Esophagus squamous epithelium (tissue), 5 donors: ENCODE measurements at regions not wholly inside any gene's neighbourhood (a gene's known extent, or its start where the extent isn't known, plus 50 kb on each side); places are given as distances from the start of the nearest gene placed in this dataset.
"Not testable (repeated sequence)": the region's sequence is repeated elsewhere in the genome, so short reads cannot be mapped to it uniquely, and the experiment has no call there.

Experiments used
- DNase-seq: peaks from one replicate; lab custom pipeline; 2025; lab: John Stamatoyannopoulos, UW
- H3K27ac ChIP-seq, 4 donors: fragments of 200-600 bp; sonication (generic); one replicate each; pipeline ENCODE4 v1.5.1; 2016 to 2019; ENCODE audit warnings: mild to moderate bottlenecking in 1 of 4
- H3K27me3 ChIP-seq, 4 donors: fragments of 200-600 bp; sonication (generic); 1 replicate in 3 of 4; 2 replicates in 1 of 4; pipeline versions ENCODE4 v1.5.1 to v1.6.0; 2017 to 2021; ENCODE audit warnings: antibody characterized with exemption in 1 of 4
- H3K36me3 ChIP-seq, 3 donors: fragments of 200-600 bp; sonication (generic); one replicate each; pipeline ENCODE4 v1.5.1; 2016 to 2019
- H3K4me1 ChIP-seq, 3 donors: fragments of 200-600 bp; sonication (generic); one replicate each; pipeline ENCODE4 v1.5.1; 2017 to 2019
- H3K4me3 ChIP-seq, 4 donors: fragments of 200-600 bp; sonication (generic); 1 replicate in 3 of 4; 2 replicates in 1 of 4; pipeline ENCODE4 v1.5.1; 2016 to 2019; ENCODE audit warnings: mild to moderate bottlenecking in 2 of 4, moderate library complexity in 1 of 4
- H3K9me3 ChIP-seq, 3 donors: fragments of 200-600 bp; sonication (generic); one replicate each; pipeline ENCODE4 v1.5.1; 2016 to 2019
- CTCF ChIP-seq, 6 experiments: fragments of 450-650 bp in 4 of 6; fragments of 200-600 bp in 2 of 6; sonication (generic) in 2 of 6; IDR thresholded peaks; one replicate each; pipeline ENCODE4 v1.5.1; 2016 to 2019; ENCODE audit warnings: antibody characterized with exemption in 6 of 6, mild to moderate bottlenecking in 4 of 6, moderate library complexity in 4 of 6
- POLR2A ChIP-seq, 4 donors: fragments of 450-650 bp; IDR thresholded peaks; one replicate each; pipeline ENCODE4 v1.6.1; 2017; ENCODE audit warnings: antibody characterized with exemption in 4 of 4, mild to moderate bottlenecking in 4 of 4, moderate library complexity in 3 of 4
- WGBS, 2 donors: methylation state at CpG; one replicate each; pipeline ENCODE4 v1.1.5; 2018; 5-methylcytosine and 5-hydroxymethylcytosine counted together
- intact Hi-C: fragments of 100-400 bp; cut with DNase I; formaldehyde crosslinking; loops from one replicate; pipeline ENCODE4 v1.15.0; 2022
- donor health status: DM: yes; HTN: yes; CAD: no.

GRCh38 chr11:87455180-87455579, 417.4 kb downstream of the TMEM135 start:
- no peaks in the 10 kb centered on the region for H3K36me3 ChIP-seq
- no peaks in the 10 kb centered on the region for H3K4me1 ChIP-seq
- H3K27me3 ChIP-seq = no peaks in the 10 kb centered on the region
- H3K9me3 ChIP-seq = no peaks in the 10 kb centered on the region
- no peak overlapping the region for H3K4me3 ChIP-seq
- no peak overlapping the region for H3K27ac ChIP-seq
- no peak for DNase-seq
- WGBS, 2 donors = 63 to 70% methylated on average over 2 to 3 of the region's 3 CpGs
- intact Hi-C loops = no loop called here
- TF ChIP-seq CTCF (IDR thresholded peaks at IDR 0.05) (no peak), POLR2A (IDR thresholded peaks at IDR 0.05) (no peak)

- no peaks in the 10 kb centered on the region for H3K9me3 ChIP-seq
- 0 to 5% methylated on average over 1 of the region's 1 CpG for WGBS, 2 donors
Observed at GRCh38 chr11:87454241-87454640, 416.5 kb downstream of the TMEM135 start.

DNA sequence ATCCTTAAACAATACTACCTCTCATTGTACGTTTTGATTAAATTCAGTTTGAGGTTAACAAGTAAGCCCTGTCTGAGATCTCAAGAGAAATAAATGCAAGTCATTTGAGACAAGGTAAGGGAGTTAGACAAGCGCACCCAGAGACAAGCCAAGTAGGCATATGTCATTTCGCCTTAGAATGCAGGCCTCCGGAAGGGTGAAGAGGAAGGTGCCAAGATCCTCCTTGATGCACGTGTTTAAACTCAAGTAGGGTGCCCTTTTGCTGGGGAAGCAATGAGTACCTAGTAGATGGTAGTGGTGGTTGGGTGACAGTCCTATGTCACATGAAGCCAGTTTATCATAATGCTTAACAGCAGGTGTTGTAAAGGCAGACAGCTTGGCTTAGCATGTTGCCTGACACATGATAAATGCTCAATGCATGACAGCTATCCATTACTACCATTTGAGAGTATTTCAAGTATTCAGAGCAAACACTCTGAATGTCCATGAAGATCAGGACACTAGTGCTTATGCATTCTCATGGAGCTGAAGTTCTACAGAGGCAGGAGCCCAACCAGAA, 415.9 kb downstream of the TMEM135 start:
- TF ChIP-seq CTCF (IDR thresholded peaks at IDR 0.05) = no peak
- TF ChIP-seq POLR2A (IDR thresholded peaks at IDR 0.05) = no peak
- H3K27me3 ChIP-seq = no peaks in the 10 kb centered on the region
- H3K27ac ChIP-seq = peak overlapping the region in 1 of 4 donors; percentile 21
- H3K36me3 ChIP-seq = no peaks in the 10 kb centered on the region
- WGBS, 2 donors = 65 to 77% methylated on average over 5 of the region's 5 CpGs
- intact Hi-C loops = no loop called here
- no peak for DNase-seq
- no peak overlapping the region for H3K4me3 ChIP-seq
- H3K9me3 ChIP-seq = no peaks in the 10 kb centered on the region
- no peaks in the 10 kb centered on the region for H3K4me1 ChIP-seq

More at GRCh38 chr11:87454241-87454640, 416.5 kb downstream of the TMEM135 start:
- Histone ChIP-seq H3K27me3 (no peaks in the 10 kb centered on the region), H3K4me1 (no peaks in the 10 kb centered on the region), H3K4me3 (no peak overlapping the region), H3K27ac (no peak overlapping the region), H3K36me3 (no peaks in the 10 kb centered on the region)
- TF ChIP-seq POLR2A (IDR thresholded peaks at IDR 0.05) = no peak
- TF ChIP-seq CTCF (IDR thresholded peaks at IDR 0.05) = no peak
- intact Hi-C loops = no loop called here
- DNase-seq = no peak

DNA sequence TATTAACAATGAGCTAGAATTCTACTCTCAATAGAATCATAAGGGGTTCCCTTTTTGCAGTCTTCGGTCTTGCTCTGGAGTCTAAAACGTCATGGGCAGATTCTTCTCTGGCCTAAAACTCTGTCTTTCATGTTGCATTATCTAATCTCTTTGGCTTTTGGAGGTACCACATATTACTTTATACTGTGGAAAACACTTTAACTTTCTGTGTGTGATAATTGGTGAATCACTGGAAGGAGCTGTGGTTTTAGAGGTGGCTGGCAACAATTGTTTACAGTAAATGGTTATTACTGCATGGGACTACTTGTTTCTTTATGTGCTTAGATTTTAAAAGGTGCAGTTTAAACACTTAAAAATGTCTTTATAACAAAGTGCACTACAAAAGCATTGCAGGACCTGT, 414.3 kb downstream of the TMEM135 start:
- H3K4me3 ChIP-seq, H3K9me3 ChIP-seq, H3K27me3 ChIP-seq, intact Hi-C loops, H3K27ac ChIP-seq, H3K36me3 ChIP-seq, H3K4me1 ChIP-seq, DNase-seq: not testable (repeated sequence)
- WGBS, 2 donors = 84 to 88% methylated on average over 2 of the region's 2 CpGs

DNA sequence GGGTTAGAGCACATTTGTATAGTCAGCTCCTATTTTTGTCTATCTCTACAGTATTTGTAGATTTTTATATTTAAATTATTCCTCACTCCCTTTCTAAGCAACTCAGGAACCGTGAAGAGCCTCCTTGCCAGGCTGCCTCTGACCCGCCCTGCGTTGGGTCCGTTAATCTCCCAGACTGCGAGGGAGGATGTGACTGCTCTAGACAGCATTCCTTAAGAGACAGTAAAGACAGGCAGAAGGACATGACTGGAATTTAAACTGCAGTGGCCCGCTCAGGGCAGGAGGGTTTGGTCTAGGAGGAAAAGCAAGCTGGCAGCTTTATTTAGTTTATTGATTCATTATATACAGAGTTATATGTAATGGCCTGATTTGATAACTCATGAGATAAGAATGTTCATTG, 413.7 kb downstream of the TMEM135 start:
- Histone ChIP-seq H3K27me3 (no peaks in the 10 kb centered on the region), H3K9me3 (no peaks in the 10 kb centered on the region), H3K27ac (no peak overlapping the region), H3K36me3 (no peaks in the 10 kb centered on the region), H3K4me3 (no peak overlapping the region), H3K4me1 (no peaks in the 10 kb centered on the region)
- TF ChIP-seq CTCF (IDR thresholded peaks at IDR 0.05) (no peak), POLR2A (IDR thresholded peaks at IDR 0.05) (no peak)
- WGBS, 2 donors = 71 to 72% methylated on average over 2 to 5 of the region's 6 CpGs
- no peak for DNase-seq
- intact Hi-C loops = no loop called here

- Histone ChIP-seq H3K27ac (no peak overlapping the region), H3K4me1 (no peaks in the 10 kb centered on the region), H3K9me3 (no peaks in the 10 kb centered on the region), H3K4me3 (no peak overlapping the region), H3K36me3 (no peaks in the 10 kb centered on the region), H3K27me3 (no peaks in the 10 kb centered on the region)
- intact Hi-C loops = no loop called here
- no peak for TF ChIP-seq POLR2A (IDR thresholded peaks at IDR 0.05)
- no peak for TF ChIP-seq CTCF (IDR thresholded peaks at IDR 0.05)
- 63 to 85% methylated on average over 2 of the region's 2 CpGs for WGBS, 2 donors
- no peak for DNase-seq
Observed at GRCh38 chr11:87447606-87448005, 409.9 kb downstream of the TMEM135 start.
